Suprapubic skin (tissue), 3 donors: ENCODE measurements at regions not wholly inside any gene's neighbourhood (a gene's known extent, or its start where the extent isn't known, plus 50 kb on each side); places are given as distances from the start of the nearest gene placed in this dataset.

Experiments
- CTCF ChIP-seq, 2 donors: fragments of 200-600 bp in 1 of 2; fragments of 450-650 bp in 1 of 2; sonication (generic) in 1 of 2; IDR thresholded peaks; one replicate each; pipeline ENCODE4 v1.5.1; 2016 to 2019; ENCODE audit warnings: antibody characterized with exemption in 2 of 2, mild to moderate bottlenecking in 1 of 2, moderate library complexity in 1 of 2
- EP300 ChIP-seq: sonication (generic); formaldehyde crosslinking; IDR thresholded peaks from one replicate; pipeline ENCODE4 v1.6.1; 2017; ENCODE audit warnings: antibody characterized with exemption

GRCh38 chr9:23123048-23123632 lies 676.5 kb downstream of the DMRTA1 start:
- no peak for TF ChIP-seq EP300
- TF ChIP-seq CTCF (IDR thresholded peaks at IDR 0.05), result peak; percentile 24 to 45
